Activated CD8-positive, alpha-beta T cell treated with anti-CD3 and anti-CD28 coated beads, Interleukin-2, amount 10 ng/mL, durations not matched to agents 7 days and 5 days (primary cell): ENCODE measurements at regions not wholly inside any gene's neighbourhood (a gene's known extent, or its start where the extent isn't known, plus 50 kb on each side); places are given as distances from the start of the nearest gene placed in this dataset.
"Not testable (repeated sequence)": the region's sequence is repeated elsewhere in the genome, so short reads cannot be mapped to it uniquely, and the experiment has no call there.

Experiments
- ATAC-seq: fragments of 150-1000 bp; cut with Tn5 transposase; one replicate; pipeline ENCODE4 v1.10.0; 2021; ENCODE audit warnings: moderate library complexity
- CTCF ChIA-PET: fragments of 350-600 bp; sonication (Branson Sonifier 250); formaldehyde crosslinking; loops from one replicate; lab custom pipeline; 2021; ENCODE audit warnings: antibody characterized with exemption; lab: Charles Lee
- POLR2A ChIA-PET: fragments of 350-600 bp; sonication (Branson Sonifier 250); formaldehyde crosslinking; loops from one replicate; lab custom pipeline; 2021; ENCODE audit warnings: antibody characterized with exemption; lab: Charles Lee
- DNase-seq: peaks from one replicate; pipeline ENCODE4 v3.0.0-alpha.2; 2020
- H3K27ac Mint-ChIP-seq: one replicate; pipeline ENCODE4 v1.8.0; 2021; ENCODE audit warnings: mild to moderate bottlenecking, mixed read lengths
- H3K27me3 Mint-ChIP-seq: one replicate; pipeline ENCODE4 v1.8.0; 2021; ENCODE audit warnings: low read depth, mixed read lengths
- H3K36me3 Mint-ChIP-seq: one replicate; pipeline ENCODE4 v1.8.0; 2021; ENCODE audit warnings: low read depth, mixed read lengths
- H3K4me1 Mint-ChIP-seq: one replicate; pipeline ENCODE4 v1.8.0; 2021; ENCODE audit warnings: low read depth, mixed read lengths
- H3K4me3 Mint-ChIP-seq: one replicate; pipeline ENCODE4 v1.8.0; 2021; ENCODE audit warnings: mild to moderate bottlenecking, mixed read lengths
- H3K9me3 Mint-ChIP-seq: one replicate; pipeline ENCODE4 v1.8.0; 2022; ENCODE audit warnings: mixed read lengths; ENCODE audit not compliant: insufficient read depth

GRCh38 chr4:181007751-181008150, 1235.5 kb upstream of the TENM3 start:
- no peaks in the 10 kb centered on the region for H3K36me3 Mint-ChIP-seq
- H3K4me3 Mint-ChIP-seq: no peak overlapping the region
- ChIA-PET CTCF (no interaction called here), POLR2A (no interaction called here)
- ATAC-seq (no peak), DNase-seq (no peak)
- H3K9me3 Mint-ChIP-seq: peaks cover 5% of the 10 kb centered on the region
- H3K27me3 Mint-ChIP-seq: no peaks in the 10 kb centered on the region
- H3K4me1 Mint-ChIP-seq: no peaks in the 10 kb centered on the region
- no peak overlapping the region for H3K27ac Mint-ChIP-seq

GRCh38 chr4:181008164-181008563, 1235.0 kb upstream of the TENM3 start:
- DNase-seq: no peak
- ChIA-PET CTCF (no interaction called here), POLR2A (no interaction called here)
- no peak overlapping the region for H3K27ac Mint-ChIP-seq
- H3K9me3 Mint-ChIP-seq: peaks cover 5% of the 10 kb centered on the region
- no peaks in the 10 kb centered on the region for H3K27me3 Mint-ChIP-seq
- no peaks in the 10 kb centered on the region for H3K36me3 Mint-ChIP-seq
- no peaks in the 10 kb centered on the region for H3K4me1 Mint-ChIP-seq
- ATAC-seq: no peak
- no peak overlapping the region for H3K4me3 Mint-ChIP-seq

GRCh38 chr4:181013162-181013561, 1230.0 kb upstream of the TENM3 start:
- POLR2A ChIA-PET: no interaction called here
- Mint-ChIP-seq H3K36me3 (no peaks in the 10 kb centered on the region), H3K4me3 (no peak overlapping the region), H3K27me3 (no peaks in the 10 kb centered on the region), H3K4me1 (no peaks in the 10 kb centered on the region), H3K27ac (no peak overlapping the region), H3K9me3 (peaks cover 9% of the 10 kb centered on the region)
- ATAC-seq (no peak), DNase-seq (no peak)
- CTCF ChIA-PET: no interaction called here

GRCh38 chr4:181017038-181017437, 1226.2 kb upstream of the TENM3 start:
- no peaks in the 10 kb centered on the region for H3K36me3 Mint-ChIP-seq
- no peaks in the 10 kb centered on the region for H3K4me1 Mint-ChIP-seq
- H3K9me3 Mint-ChIP-seq: peaks cover 4% of the 10 kb centered on the region
- DNase-seq (no peak), ATAC-seq (no peak)
- H3K27ac Mint-ChIP-seq: no peak overlapping the region
- ChIA-PET CTCF (no interaction called here), POLR2A (no interaction called here)
- H3K27me3 Mint-ChIP-seq: no peaks in the 10 kb centered on the region
- no peak overlapping the region for H3K4me3 Mint-ChIP-seq

GRCh38 chr4:181018472-181018871, 1224.7 kb upstream of the TENM3 start:
- Mint-ChIP-seq H3K4me3 (no peak overlapping the region), H3K27me3 (no peaks in the 10 kb centered on the region), H3K4me1 (no peaks in the 10 kb centered on the region), H3K27ac (no peak overlapping the region), H3K9me3 (peaks cover 4% of the 10 kb centered on the region), H3K36me3 (no peaks in the 10 kb centered on the region)
- no peak for ATAC-seq
- ChIA-PET POLR2A (no interaction called here), CTCF (no interaction called here)
- DNase-seq: no peak

- no peak for ATAC-seq
- DNase-seq: no peak
- H3K4me1 Mint-ChIP-seq: no peaks in the 10 kb centered on the region
- ChIA-PET POLR2A (no interaction called here), CTCF (no interaction called here)
- H3K27me3 Mint-ChIP-seq: no peaks in the 10 kb centered on the region
- no peaks in the 10 kb centered on the region for H3K36me3 Mint-ChIP-seq
- no peak overlapping the region for H3K4me3 Mint-ChIP-seq
- peaks cover 4% of the 10 kb centered on the region for H3K9me3 Mint-ChIP-seq
- no peak overlapping the region for H3K27ac Mint-ChIP-seq
Observed at GRCh38 chr4:181018913-181019312, 1224.3 kb upstream of the TENM3 start.

GRCh38 chr4:181020456-181020855, 1222.7 kb upstream of the TENM3 start:
- H3K27me3 Mint-ChIP-seq: no peaks in the 10 kb centered on the region
- H3K27ac Mint-ChIP-seq: no peak overlapping the region
- ChIA-PET CTCF (no interaction called here), POLR2A (no interaction called here)
- H3K36me3 Mint-ChIP-seq: no peaks in the 10 kb centered on the region
- DNase-seq (no peak), ATAC-seq (no peak)
- H3K4me3 Mint-ChIP-seq: no peak overlapping the region
- H3K4me1 Mint-ChIP-seq: no peaks in the 10 kb centered on the region
- no peaks in the 10 kb centered on the region for H3K9me3 Mint-ChIP-seq

- Mint-ChIP-seq H3K36me3 (no peaks in the 10 kb centered on the region), H3K4me3 (no peak overlapping the region), H3K4me1 (no peaks in the 10 kb centered on the region), H3K27ac (no peak overlapping the region), H3K27me3 (no peaks in the 10 kb centered on the region), H3K9me3 (no peaks in the 10 kb centered on the region)
- POLR2A ChIA-PET: no interaction called here
- no peak for ATAC-seq
- DNase-seq: no peak
- CTCF ChIA-PET: no interaction called here
Observed at GRCh38 chr4:181021213-181021612, 1222.0 kb upstream of the TENM3 start.

GRCh38 chr4:181030135-181030921, 1212.9 kb upstream of the TENM3 start:
- H3K4me3 Mint-ChIP-seq, DNase-seq, ATAC-seq, CTCF ChIA-PET, H3K27me3 Mint-ChIP-seq, POLR2A ChIA-PET, H3K4me1 Mint-ChIP-seq, H3K9me3 Mint-ChIP-seq, H3K27ac Mint-ChIP-seq, H3K36me3 Mint-ChIP-seq: not testable (repeated sequence)

- no peak overlapping the region for H3K4me3 Mint-ChIP-seq
- no peak for DNase-seq
- ChIA-PET CTCF (no interaction called here), POLR2A (no interaction called here)
- no peaks in the 10 kb centered on the region for H3K27me3 Mint-ChIP-seq
- no peaks in the 10 kb centered on the region for H3K36me3 Mint-ChIP-seq
- H3K9me3 Mint-ChIP-seq: peaks cover 9% of the 10 kb centered on the region
- no peaks in the 10 kb centered on the region for H3K4me1 Mint-ChIP-seq
- ATAC-seq: no peak
- no peak overlapping the region for H3K27ac Mint-ChIP-seq
Observed at GRCh38 chr4:181030961-181031360, 1212.2 kb upstream of the TENM3 start.

- POLR2A ChIA-PET: no interaction called here
- Mint-ChIP-seq H3K4me1 (no peaks in the 10 kb centered on the region), H3K27me3 (no peaks in the 10 kb centered on the region), H3K36me3 (no peaks in the 10 kb centered on the region), H3K27ac (no peak overlapping the region), H3K4me3 (no peak overlapping the region), H3K9me3 (no peaks in the 10 kb centered on the region)
- DNase-seq: no peak
- CTCF ChIA-PET: no interaction called here
- no peak for ATAC-seq
Observed at GRCh38 chr4:181043486-181043885, 1199.7 kb upstream of the TENM3 start.

- Mint-ChIP-seq H3K4me1 (no peaks in the 10 kb centered on the region), H3K4me3 (no peak overlapping the region), H3K9me3 (no peaks in the 10 kb centered on the region), H3K27ac (no peak overlapping the region), H3K36me3 (no peaks in the 10 kb centered on the region), H3K27me3 (no peaks in the 10 kb centered on the region)
- DNase-seq (no peak), ATAC-seq (no peak)
- POLR2A ChIA-PET: no interaction called here
- CTCF ChIA-PET: no interaction called here
Observed at GRCh38 chr4:181046809-181047208, 1196.4 kb upstream of the TENM3 start.

GRCh38 chr4:181051931-181052330, 1191.3 kb upstream of the TENM3 start:
- CTCF ChIA-PET: no interaction called here
- DNase-seq (no peak), ATAC-seq (no peak)
- H3K4me1 Mint-ChIP-seq: no peaks in the 10 kb centered on the region
- no peaks in the 10 kb centered on the region for H3K27me3 Mint-ChIP-seq
- no peaks in the 10 kb centered on the region for H3K36me3 Mint-ChIP-seq
- H3K27ac Mint-ChIP-seq: no peak overlapping the region
- H3K4me3 Mint-ChIP-seq: no peak overlapping the region
- POLR2A ChIA-PET: no interaction called here
- no peaks in the 10 kb centered on the region for H3K9me3 Mint-ChIP-seq
